Esophagus muscularis mucosa (tissue), 4 donors: ENCODE measurements at regions not wholly inside any gene's neighbourhood (a gene's known extent, or its start where the extent isn't known, plus 50 kb on each side); places are given as distances from the start of the nearest gene placed in this dataset.
"Not testable (repeated sequence)": the region's sequence is repeated elsewhere in the genome, so short reads cannot be mapped to it uniquely, and the experiment has no call there.

Experiments
- DNase-seq: peaks from one replicate; pipeline ENCODE4 v3.0.0-alpha.2; 2017; ENCODE audit errors: extremely low spot score
- H3K27ac ChIP-seq, 4 donors: fragments of 200-600 bp; sonication (generic); replicated peaks in 1 of 4; 1 replicate in 3 of 4; 2 replicates in 1 of 4; pipeline ENCODE4 v1.5.1; 2016 to 2019; ENCODE audit warnings: mild to moderate bottlenecking in 1 of 4
- H3K27me3 ChIP-seq, 4 donors: fragments of 200-600 bp; sonication (generic); one replicate each; pipeline versions ENCODE4 v1.5.1 to v1.6.0; 2016 to 2019
- H3K36me3 ChIP-seq, 4 donors: fragments of 200-600 bp; sonication (generic); one replicate each; pipeline ENCODE4 v1.5.1; 2016 to 2019
- H3K4me1 ChIP-seq, 4 donors: fragments of 200-600 bp; sonication (generic); one replicate each; pipeline ENCODE4 v1.5.1; 2016 to 2019
- H3K4me3 ChIP-seq, 4 donors: fragments of 200-600 bp; sonication (generic); 1 replicate in 2 of 4; 2 replicates in 2 of 4; pipeline ENCODE4 v1.5.1; 2016 to 2019; ENCODE audit warnings: mild to moderate bottlenecking in 4 of 4, moderate library complexity in 1 of 4
- H3K9me3 ChIP-seq, 4 donors: fragments of 200-600 bp; sonication (generic); 1 replicate in 3 of 4; 2 replicates in 1 of 4; pipeline ENCODE4 v1.5.1; 2016 to 2019
- CTCF ChIP-seq, 3 experiments: fragments of 200-600 bp in 2 of 3; fragments of 450-650 bp in 1 of 3; sonication (generic) in 2 of 3; IDR thresholded peaks; one replicate each; pipeline ENCODE4 v1.5.1; 2017 to 2019; ENCODE audit warnings: antibody characterized with exemption in 3 of 3, mild to moderate bottlenecking in 2 of 3, moderate library complexity in 1 of 3
- POLR2A ChIP-seq: fragments of 450-650 bp; IDR thresholded peaks from one replicate; pipeline ENCODE4 v1.6.1; 2017; ENCODE audit warnings: antibody characterized with exemption, moderate library complexity, mild to moderate bottlenecking, low read depth
- POLR2AphosphoS5 ChIP-seq, 2 donors: sonication (generic); formaldehyde crosslinking; IDR thresholded peaks; one replicate each; pipeline ENCODE4 v1.6.1; 2017; ENCODE audit warnings: antibody characterized with exemption in 2 of 2
- WGBS: methylation state at CpG from one replicate; pipeline ENCODE4 v1.1.5; 2018; 5-methylcytosine and 5-hydroxymethylcytosine counted together
- intact Hi-C: fragments of 100-400 bp; cut with DNase I; formaldehyde crosslinking; loops from one replicate; pipeline ENCODE4 v1.15.1; 2023

DNA sequence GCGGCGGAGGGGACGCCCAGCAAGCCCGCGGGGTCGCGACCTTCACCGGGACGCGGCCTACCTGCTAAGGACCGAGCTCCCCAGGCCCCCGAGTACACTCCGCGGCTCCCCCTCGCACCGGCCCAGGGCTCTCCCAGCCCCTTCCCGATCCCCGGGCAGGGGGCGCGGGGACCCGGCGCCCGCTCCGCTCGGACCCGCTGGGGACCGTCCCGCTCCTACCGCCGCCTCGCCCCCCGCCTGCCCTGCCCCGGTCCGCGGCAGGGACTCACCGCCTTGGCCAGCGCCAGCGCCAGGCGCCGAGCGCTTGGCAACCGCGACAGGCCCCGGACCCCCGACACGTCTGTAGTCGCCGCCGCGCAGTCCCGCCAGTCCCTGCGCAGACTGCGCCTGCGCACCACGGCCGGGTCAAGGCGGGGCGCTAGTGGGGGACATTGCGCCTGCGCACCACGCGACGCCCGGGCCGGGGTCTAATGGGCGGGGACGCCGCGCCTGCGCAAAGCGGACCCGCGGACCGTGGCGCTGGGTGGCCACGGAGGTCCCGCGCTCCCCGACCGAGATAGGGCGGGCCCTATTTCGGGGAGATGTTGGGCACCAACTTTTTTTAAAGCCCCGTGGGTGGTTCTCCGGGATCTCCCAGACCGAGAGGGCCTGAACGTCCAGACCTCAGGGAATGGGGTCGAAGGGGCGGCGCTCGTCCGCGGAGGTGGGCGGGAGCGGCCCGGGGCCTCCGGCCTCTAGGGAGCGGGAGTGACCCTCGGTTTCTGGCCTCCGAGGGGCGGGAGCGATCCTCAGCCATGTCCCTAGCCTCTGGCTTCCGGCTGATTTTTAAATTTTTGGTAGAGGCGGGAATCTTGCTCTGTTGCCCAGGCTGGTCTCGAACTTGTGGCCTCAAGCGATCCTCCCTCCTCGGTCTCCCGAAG lies 81.8 kb upstream of the TNK2 start:
- H3K9me3 ChIP-seq, H3K27me3 ChIP-seq, intact Hi-C loops, H3K36me3 ChIP-seq, DNase-seq: not testable (repeated sequence)
- Histone ChIP-seq H3K4me3 (peak overlapping the region; percentile 70 to 79 (median 74)), H3K4me1 (peaks cover 0 to 11% (median 8%) of the 10 kb centered on the region in 4 donors), H3K27ac (peak overlapping the region; percentile 79 to 88 (median 86))
- 2% methylated on average over 28 of the region's 107 CpGs for WGBS
- TF ChIP-seq POLR2AphosphoS5 (IDR thresholded peaks at IDR 0.05) (peak; percentile 74 to 76), CTCF (IDR thresholded peaks at IDR 0.05) (peak in 1 of 3 experiments; percentile 20), POLR2A (peak; percentile 41)

GRCh38 chr3:195989197-195989920 lies 81.0 kb upstream of the TNK2 start:
- H3K36me3 ChIP-seq, H3K27me3 ChIP-seq, intact Hi-C loops, H3K9me3 ChIP-seq, DNase-seq: not testable (repeated sequence)
- Histone ChIP-seq H3K4me1 (peaks cover 0 to 11% (median 8%) of the 10 kb centered on the region in 4 donors), H3K27ac (peak overlapping the region in 3 of 4 donors; percentile 84 to 88 (median 87)), H3K4me3 (peak overlapping the region; percentile 70 to 79 (median 74))
- no CpG with 5 or more reads among the region's 46 CpGs for WGBS

GRCh38 chr3:195988764-195989163 lies 80.4 kb upstream of the TNK2 start:
- H3K36me3 ChIP-seq = peaks cover 0 to 15% (median 9%) of the 10 kb centered on the region in 4 donors
- peak overlapping the region in 3 of 4 donors; percentile 22 to 32 (median 22) for H3K4me3 ChIP-seq
- H3K4me1 ChIP-seq = peaks cover 0 to 11% (median 8%) of the 10 kb centered on the region in 4 donors
- H3K27ac ChIP-seq, intact Hi-C loops, H3K27me3 ChIP-seq, DNase-seq, H3K9me3 ChIP-seq: not testable (repeated sequence)
- WGBS = 70% methylated on average over 7 of the region's 7 CpGs

- H3K9me3 ChIP-seq, H3K27me3 ChIP-seq, H3K27ac ChIP-seq, DNase-seq, H3K4me3 ChIP-seq, intact Hi-C loops: not testable (repeated sequence)
- 86% methylated on average over 3 of the region's 8 CpGs for whole genome bisulfite sequencing
- peaks cover 0 to 11% (median 8%) of the 10 kb centered on the region in 4 donors for H3K4me1 ChIP-seq
- peaks cover 0 to 29% (median 18%) of the 10 kb centered on the region in 4 donors for H3K36me3 ChIP-seq
Measured at GRCh38 chr3:195987001-195987400, 78.7 kb upstream of the TNK2 start.

GRCh38 chr3:195986576-195986975 lies 78.2 kb upstream of the TNK2 start:
- H3K27ac ChIP-seq, H3K9me3 ChIP-seq, H3K27me3 ChIP-seq, DNase-seq, H3K4me3 ChIP-seq, intact Hi-C loops: not testable (repeated sequence)
- Histone ChIP-seq H3K4me1 (peaks cover 0 to 11% (median 8%) of the 10 kb centered on the region in 4 donors), H3K36me3 (peaks cover 0 to 33% (median 21%) of the 10 kb centered on the region in 4 donors)
- no CpG with 5 or more reads among the region's 4 CpGs for WGBS

DNA sequence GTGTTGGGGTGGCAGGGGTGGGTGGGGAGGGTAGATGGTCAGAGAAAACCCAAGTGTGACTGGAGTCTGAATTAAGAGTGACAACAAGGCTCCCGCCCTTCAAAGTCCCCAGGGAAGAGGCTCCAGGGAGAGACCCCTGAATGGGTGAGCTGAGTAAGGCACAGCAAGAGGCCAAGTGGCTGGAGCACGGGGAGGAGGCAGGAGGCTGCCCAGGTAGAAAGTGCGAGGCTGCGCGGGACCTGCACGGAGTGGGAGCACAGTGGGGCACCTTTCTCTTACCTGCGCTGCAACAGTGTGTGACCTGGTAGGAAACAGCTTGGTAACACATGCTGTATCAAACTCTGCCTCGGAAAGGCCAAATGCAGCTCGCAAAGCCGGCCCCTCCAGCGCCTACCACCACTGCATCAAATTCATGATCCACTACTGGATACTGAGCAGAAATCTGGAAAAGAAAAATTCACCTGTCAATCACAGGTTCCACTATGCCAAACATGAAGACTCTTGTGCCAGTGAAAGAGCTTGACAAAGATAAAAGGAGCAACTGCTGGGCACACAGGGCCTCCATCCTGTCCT lies 77.1 kb upstream of the TNK2 start:
- H3K27me3 ChIP-seq, H3K9me3 ChIP-seq, H3K4me1 ChIP-seq, H3K4me3 ChIP-seq, DNase-seq, intact Hi-C loops, H3K27ac ChIP-seq: not testable (repeated sequence)
- 94% methylated on average over 11 of the region's 11 CpGs for WGBS
- peaks cover 0 to 34% (median 22%) of the 10 kb centered on the region in 4 donors for H3K36me3 ChIP-seq

GRCh38 chr3:195984392-195985030 lies 76.2 kb upstream of the TNK2 start:
- H3K4me3 ChIP-seq, H3K4me1 ChIP-seq, DNase-seq, H3K9me3 ChIP-seq, H3K27me3 ChIP-seq, H3K27ac ChIP-seq, intact Hi-C loops: not testable (repeated sequence)
- H3K36me3 ChIP-seq = peaks cover 0 to 43% (median 27%) of the 10 kb centered on the region in 4 donors
- WGBS = 100% methylated on average over 7 of the region's 12 CpGs

DNA sequence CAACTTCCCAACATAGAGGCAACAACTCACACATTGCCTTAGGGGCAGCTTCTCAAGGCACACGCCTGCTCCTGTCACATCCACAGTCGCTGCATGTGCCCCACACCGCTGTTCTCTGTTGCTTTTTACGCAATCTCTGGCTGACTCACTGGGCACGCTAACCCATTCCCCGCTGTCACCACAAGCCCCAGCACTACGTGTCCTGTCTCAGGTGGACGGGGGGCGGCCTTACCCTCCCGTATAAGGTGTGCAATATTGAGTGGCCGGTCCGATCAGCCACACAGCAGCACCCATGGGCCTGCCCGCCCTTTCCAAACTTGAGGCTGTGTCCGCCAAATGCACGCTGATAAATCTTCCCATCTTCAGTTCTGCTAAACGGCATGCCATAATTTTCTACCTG lies 75.5 kb upstream of the TNK2 start:
- intact Hi-C loops, DNase-seq, H3K27ac ChIP-seq, H3K27me3 ChIP-seq, H3K9me3 ChIP-seq, H3K4me3 ChIP-seq, H3K4me1 ChIP-seq: not testable (repeated sequence)
- H3K36me3 ChIP-seq = peaks cover 0 to 49% (median 31%) of the 10 kb centered on the region in 4 donors
- WGBS = 82% methylated on average over 16 of the region's 16 CpGs

GRCh38 chr3:195982754-195983153 lies 74.4 kb upstream of the TNK2 start:
- H3K27ac ChIP-seq, H3K27me3 ChIP-seq, H3K4me3 ChIP-seq, H3K4me1 ChIP-seq, H3K9me3 ChIP-seq, DNase-seq, intact Hi-C loops: not testable (repeated sequence)
- H3K36me3 ChIP-seq = peaks cover 0 to 60% (median 36%) of the 10 kb centered on the region in 4 donors
- 97% methylated on average over 14 of the region's 17 CpGs for WGBS

- H3K27me3 ChIP-seq = not testable (repeated sequence)
Measured at GRCh38 chr3:195981778-195982177, 73.4 kb upstream of the TNK2 start.

More at GRCh38 chr3:195981778-195982177, 73.4 kb upstream of the TNK2 start:
- DNase-seq, H3K4me3 ChIP-seq, H3K4me1 ChIP-seq, H3K9me3 ChIP-seq, intact Hi-C loops, H3K27ac ChIP-seq: not testable (repeated sequence)
- 81% methylated on average over 5 of the region's 7 CpGs for WGBS
- peaks cover 0 to 67% (median 42%) of the 10 kb centered on the region in 4 donors for H3K36me3 ChIP-seq
